Keratinocyte (primary cell): ENCODE measurements at regions not wholly inside any gene's neighbourhood (a gene's known extent, or its start where the extent isn't known, plus 50 kb on each side); places are given as distances from the start of the nearest gene placed in this dataset.

Experiments
- DNase-seq: peaks from one replicate; pipeline ENCODE4 v3.0.0-alpha.2; 2011; ENCODE audit warnings: low read depth, missing footprints, low spot score
- FAIRE-seq: peaks from 2 replicates; lab custom pipeline; 2011; peaks lifted over from hg19 to GRCh38; lab: Jason Lieb, UNC
- H2AFZ ChIP-seq: 2 replicates; pipeline ENCODE4 v1.6.0; 2012; ENCODE audit warnings: low read length, control low read depth, inconsistent platforms; ENCODE audit not compliant: control insufficient read depth
- H3K27ac ChIP-seq: 2 replicates; pipeline ENCODE4 v1.5.1; 2011; ENCODE audit warnings: low read length; ENCODE audit not compliant: control insufficient read depth, insufficient read depth
- H3K27me3 ChIP-seq: 3 replicates; pipeline ENCODE4 v1.6.0; 2011; ENCODE audit warnings: low read length; ENCODE audit not compliant: control insufficient read depth, insufficient read depth; ENCODE audit errors: extremely low read depth
- H3K36me3 ChIP-seq, 2 experiments: 2 replicates in 1 of 2; 3 replicates in 1 of 2; pipeline ENCODE4 v1.5.1; 2011; ENCODE audit warnings: low read length in 2 of 2, mild to moderate bottlenecking in 1 of 2; ENCODE audit not compliant: control insufficient read depth in 2 of 2, insufficient read depth in 2 of 2; ENCODE audit errors: extremely low read depth in 1 of 2
- H3K4me1 ChIP-seq: 3 replicates; pipeline ENCODE4 v1.5.1; 2011; ENCODE audit warnings: low read length; ENCODE audit not compliant: control insufficient read depth, insufficient read depth; ENCODE audit errors: extremely low read depth
- H3K4me2 ChIP-seq: 3 replicates; pipeline ENCODE4 v1.6.0; 2011; ENCODE audit warnings: low read depth, low read length; ENCODE audit not compliant: control insufficient read depth, insufficient read depth; ENCODE audit errors: extremely low read depth
- H3K4me3 ChIP-seq, 3 experiments: fragments of 200-600 bp in 1 of 3; sonication (generic) in 1 of 3; 2 replicates in 2 of 3; 3 replicates in 1 of 3; pipeline ENCODE4 v1.5.1; 2011 to 2016; ENCODE audit warnings: low read length in 3 of 3, mild to moderate bottlenecking in 3 of 3, control low read depth in 2 of 3, inconsistent platforms in 1 of 3, low read depth in 1 of 3, mixed read lengths in 1 of 3, mixed run types in 1 of 3, moderate library complexity in 1 of 3; ENCODE audit not compliant: control insufficient read depth in 2 of 3, insufficient read depth in 2 of 3; ENCODE audit errors: extremely low read depth in 1 of 3
- H3K79me2 ChIP-seq: 2 replicates; pipeline ENCODE4 v1.6.0; 2012; ENCODE audit warnings: low read length; ENCODE audit not compliant: control insufficient read depth, insufficient read depth
- H3K9ac ChIP-seq: 3 replicates; pipeline ENCODE4 v1.6.0; 2011; ENCODE audit warnings: low read length; ENCODE audit not compliant: control insufficient read depth, insufficient read depth; ENCODE audit errors: extremely low read depth
- H3K9me1 ChIP-seq: 3 replicates; pipeline ENCODE4 v1.6.0; 2011; ENCODE audit warnings: low read length; ENCODE audit not compliant: control insufficient read depth, insufficient read depth; ENCODE audit errors: extremely low read depth
- H3K9me3 ChIP-seq: 2 replicates; pipeline ENCODE4 v1.5.1; 2012; ENCODE audit warnings: low read depth, low read length; ENCODE audit not compliant: control insufficient read depth
- H4K20me1 ChIP-seq: 3 replicates; pipeline ENCODE4 v1.6.0; 2011; ENCODE audit warnings: low read length; ENCODE audit not compliant: control insufficient read depth, insufficient read depth; ENCODE audit errors: extremely low read depth
- CTCF ChIP-seq, 3 experiments: IDR thresholded peaks in 1 of 3; conservative IDR thresholded peaks in 1 of 3; optimal IDR thresholded peaks in 1 of 3; 2 replicates in 2 of 3; 3 replicates in 1 of 3; pipeline versions ENCODE3 to v1.5.1; 2011; ENCODE audit warnings: low read length in 3 of 3, mild to moderate bottlenecking in 3 of 3, moderate library complexity in 2 of 3, control low read depth in 1 of 3, inconsistent platforms in 1 of 3; ENCODE audit not compliant: insufficient read depth in 2 of 3; ENCODE audit errors: extremely low read depth in 1 of 3
- EZH2 ChIP-seq: IDR thresholded peaks from one replicate; pipeline ENCODE4 v1.6.1; 2012; ENCODE audit warnings: inconsistent platforms, mild to moderate bottlenecking, low read length, moderate library complexity
- dilution Hi-C: fragments of 300-500 bp; cut with MboI; formaldehyde crosslinking; loops from one replicate; pipeline ENCODE4 v1.7.0; 2020; ENCODE audit warnings: low sequenced_read_pairs; ENCODE audit not compliant: extremely low pct_ligation_motif_present

GRCh38 chr6:8780653-8781052 lies 345.3 kb upstream of the SLC35B3 start:
- no peak for FAIRE-seq

GRCh38 chr6:8764733-8765132 lies 329.4 kb upstream of the SLC35B3 start:
- H4K20me1 ChIP-seq: no peaks in the 10 kb centered on the region
- H2AFZ ChIP-seq: no peak overlapping the region
- no peak overlapping the region for H3K4me2 ChIP-seq
- no peak overlapping the region for H3K9ac ChIP-seq
- DNase-seq (no peak), FAIRE-seq (no peak)
- no peak overlapping the region for H3K27ac ChIP-seq
- no peaks in the 10 kb centered on the region for H3K79me2 ChIP-seq
- no peaks in the 10 kb centered on the region for H3K36me3 ChIP-seq
- no peaks in the 10 kb centered on the region for H3K9me1 ChIP-seq
- dilution Hi-C loops: no loop called here
- H3K27me3 ChIP-seq: no peaks in the 10 kb centered on the region
- H3K4me1 ChIP-seq: no peaks in the 10 kb centered on the region
- H3K9me3 ChIP-seq: no peaks in the 10 kb centered on the region
- TF ChIP-seq CTCF (optimal IDR thresholded peaks at IDR 0.05 in 1 of 3, IDR thresholded peaks at IDR 0.05 in 1 of 3, conservative IDR thresholded peaks at IDR 0.05 in 1 of 3; ENCODE audit: extremely low read depth in 1 of 3, insufficient read depth in 2 of 3, low read length in 3 of 3) (no peak), EZH2 (no peak)
- H3K4me3 ChIP-seq: no peak overlapping the region

More at GRCh38 chr6:8780653-8781052, 345.3 kb upstream of the SLC35B3 start:
- H3K4me2 ChIP-seq: no peak overlapping the region
- H2AFZ ChIP-seq: no peak overlapping the region
- dilution Hi-C loops: no loop called here
- H3K9me3 ChIP-seq: no peaks in the 10 kb centered on the region
- no peaks in the 10 kb centered on the region for H3K4me1 ChIP-seq
- H4K20me1 ChIP-seq: no peaks in the 10 kb centered on the region
- TF ChIP-seq EZH2 (no peak), CTCF (optimal IDR thresholded peaks at IDR 0.05 in 1 of 3, IDR thresholded peaks at IDR 0.05 in 1 of 3, conservative IDR thresholded peaks at IDR 0.05 in 1 of 3; ENCODE audit: extremely low read depth in 1 of 3, insufficient read depth in 2 of 3, low read length in 3 of 3) (no peak)
- no peak overlapping the region for H3K9ac ChIP-seq
- no peaks in the 10 kb centered on the region for H3K27me3 ChIP-seq
- no peaks in the 10 kb centered on the region for H3K79me2 ChIP-seq
- H3K36me3 ChIP-seq: no peaks in the 10 kb centered on the region
- no peaks in the 10 kb centered on the region for H3K9me1 ChIP-seq
- H3K27ac ChIP-seq: no peak overlapping the region
- DNase-seq: no peak
- H3K4me3 ChIP-seq: no peak overlapping the region
